Peyer's patch (tissue), 4 donors: ENCODE measurements at regions not wholly inside any gene's neighbourhood (a gene's known extent, or its start where the extent isn't known, plus 50 kb on each side); places are given as distances from the start of the nearest gene placed in this dataset.

Source experiments
- POLR2A ChIP-seq, 2 donors: fragments of 450-650 bp; IDR thresholded peaks; one replicate each; pipeline ENCODE4 v1.5.1; 2017; ENCODE audit warnings: antibody characterized with exemption in 2 of 2, mild to moderate bottlenecking in 2 of 2, moderate library complexity in 2 of 2
- TF ChIP-seq, protein P1 (sequence below), 6 experiments: fragments of 450-650 bp in 4 of 6; fragments of 200-600 bp in 2 of 6; sonication (generic) in 1 of 6; IDR thresholded peaks; one replicate each; pipeline ENCODE4 v1.5.1; 2017 to 2019; ENCODE audit warnings: antibody characterized with exemption in 6 of 6, mild to moderate bottlenecking in 3 of 6, moderate library complexity in 1 of 6

DNA sequence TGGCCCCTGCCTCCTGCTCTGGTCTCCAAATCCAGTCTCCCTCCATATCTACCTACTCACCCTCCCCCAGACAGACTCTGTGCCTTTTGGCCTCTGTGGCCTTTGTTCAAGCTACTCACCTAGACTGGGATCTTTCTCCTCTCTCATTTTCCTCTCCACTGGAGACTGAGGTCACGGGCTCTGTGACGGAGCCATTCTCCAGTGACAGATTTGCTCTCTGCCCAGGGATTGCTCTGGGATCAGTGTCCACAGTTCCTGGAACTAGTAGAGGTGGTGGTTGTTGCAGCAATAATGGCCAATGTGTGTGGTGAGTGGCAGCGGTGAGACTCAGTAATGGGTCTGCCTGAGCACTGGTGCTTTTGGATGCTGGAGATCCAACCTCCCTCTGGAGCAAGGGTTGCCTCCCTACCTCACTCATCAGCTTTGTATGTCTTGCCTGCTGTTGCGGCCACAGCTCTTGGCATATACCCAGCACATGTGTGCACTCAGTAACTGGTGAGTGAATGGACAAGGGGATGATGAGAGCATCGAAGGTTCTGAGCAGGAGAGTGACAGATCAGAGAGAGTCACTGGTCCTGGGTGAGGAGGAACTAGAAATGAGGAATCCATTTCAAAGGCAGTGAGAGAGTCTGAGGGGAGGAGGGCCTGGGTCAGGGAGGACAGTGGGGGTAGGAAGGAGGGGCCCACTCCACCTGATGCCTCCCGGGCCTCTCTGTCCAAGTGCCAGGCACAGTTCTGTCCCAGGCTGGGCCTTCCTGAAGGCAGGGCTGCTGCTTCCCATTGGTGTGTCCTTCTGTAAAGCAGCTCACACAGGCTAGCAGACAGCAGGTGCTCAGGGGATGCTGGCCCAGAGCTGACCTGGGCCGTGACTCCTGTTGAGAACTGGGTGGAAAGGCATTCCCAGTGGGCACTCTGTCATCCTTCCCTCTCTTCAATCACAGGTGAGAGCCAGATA lies 96.5 kb upstream of the PITX1 start:
- TF ChIP-seq POLR2A (IDR thresholded peaks at IDR 0.05): no peak
- TF ChIP-seq, protein P1, sequence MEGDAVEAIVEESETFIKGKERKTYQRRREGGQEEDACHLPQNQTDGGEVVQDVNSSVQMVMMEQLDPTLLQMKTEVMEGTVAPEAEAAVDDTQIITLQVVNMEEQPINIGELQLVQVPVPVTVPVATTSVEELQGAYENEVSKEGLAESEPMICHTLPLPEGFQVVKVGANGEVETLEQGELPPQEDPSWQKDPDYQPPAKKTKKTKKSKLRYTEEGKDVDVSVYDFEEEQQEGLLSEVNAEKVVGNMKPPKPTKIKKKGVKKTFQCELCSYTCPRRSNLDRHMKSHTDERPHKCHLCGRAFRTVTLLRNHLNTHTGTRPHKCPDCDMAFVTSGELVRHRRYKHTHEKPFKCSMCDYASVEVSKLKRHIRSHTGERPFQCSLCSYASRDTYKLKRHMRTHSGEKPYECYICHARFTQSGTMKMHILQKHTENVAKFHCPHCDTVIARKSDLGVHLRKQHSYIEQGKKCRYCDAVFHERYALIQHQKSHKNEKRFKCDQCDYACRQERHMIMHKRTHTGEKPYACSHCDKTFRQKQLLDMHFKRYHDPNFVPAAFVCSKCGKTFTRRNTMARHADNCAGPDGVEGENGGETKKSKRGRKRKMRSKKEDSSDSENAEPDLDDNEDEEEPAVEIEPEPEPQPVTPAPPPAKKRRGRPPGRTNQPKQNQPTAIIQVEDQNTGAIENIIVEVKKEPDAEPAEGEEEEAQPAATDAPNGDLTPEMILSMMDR (IDR thresholded peaks at IDR 0.05): no peak
